HL-60 (cell line): ENCODE measurements at regions not wholly inside any gene's neighbourhood (a gene's known extent, or its start where the extent isn't known, plus 50 kb on each side); places are given as distances from the start of the nearest gene placed in this dataset.

Source experiments
- CTCF ChIP-seq: IDR thresholded peaks from one replicate; pipeline ENCODE4 v1.5.1; 2011; ENCODE audit warnings: low read length, control low read depth, inconsistent platforms; ENCODE audit not compliant: insufficient read depth
- GABPA ChIP-seq: IDR thresholded peaks from 2 replicates; pipeline ENCODE4 v1.6.1; 2012; ENCODE audit warnings: low read depth
- POLR2AphosphoS5 ChIP-seq: IDR thresholded peaks from 2 replicates; pipeline ENCODE4 v1.6.1; 2012; ENCODE audit warnings: low read depth
- SPI1 ChIP-seq: IDR thresholded peaks from 2 replicates; pipeline ENCODE4 v1.6.1; 2012; ENCODE audit warnings: low read depth, mild to moderate bottlenecking, borderline replicate concordance
- TF ChIP-seq, protein P1 (sequence below): IDR thresholded peaks from 2 replicates; pipeline ENCODE4 v1.6.1; 2012; ENCODE audit warnings: low read depth; ENCODE audit not compliant: insufficient replicate concordance

DNA sequence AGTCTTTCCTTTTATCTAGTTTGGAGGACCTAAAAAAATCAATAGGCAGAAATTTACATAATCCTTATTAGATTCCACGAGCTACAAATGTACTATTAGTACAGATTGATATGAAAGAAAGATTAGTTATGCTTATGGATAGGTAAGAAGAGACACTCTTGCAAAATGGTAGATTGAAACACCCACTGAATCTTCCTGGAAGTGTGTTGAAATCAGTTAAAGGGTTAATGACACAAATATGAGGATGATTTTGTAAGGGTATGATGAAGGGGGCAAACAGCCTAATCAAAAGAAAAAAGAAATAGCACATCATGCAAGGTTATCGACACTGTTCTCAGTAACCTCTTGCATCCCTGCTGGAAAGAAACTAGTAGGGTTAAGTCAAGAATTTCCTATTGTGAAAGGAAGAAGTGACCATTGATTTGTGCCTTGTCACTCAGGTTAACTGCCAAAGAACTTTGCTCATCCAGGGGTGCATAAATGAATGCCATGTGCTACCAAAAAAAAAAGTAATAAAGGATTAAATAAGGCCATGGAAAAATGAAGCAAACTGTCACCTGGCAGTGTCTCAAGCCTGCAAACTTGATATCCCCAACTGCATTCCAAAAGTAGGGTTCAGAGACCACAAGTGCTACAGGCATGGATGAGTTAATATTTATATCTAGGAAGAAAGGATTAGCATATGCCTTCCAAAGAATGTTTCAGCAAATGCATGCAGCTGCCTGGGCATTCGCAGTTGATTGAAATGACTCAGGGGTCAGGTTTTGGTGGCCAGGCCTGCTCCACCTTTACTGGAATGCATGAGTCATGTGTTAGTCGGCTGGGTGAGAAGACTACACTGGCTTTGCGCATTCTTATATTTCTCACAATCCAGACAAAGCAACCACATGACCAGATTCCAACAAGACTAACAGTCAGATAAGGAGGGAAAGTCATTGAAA lies 78.3 kb upstream of the ATXN3L start:
- TF ChIP-seq, protein P1, sequence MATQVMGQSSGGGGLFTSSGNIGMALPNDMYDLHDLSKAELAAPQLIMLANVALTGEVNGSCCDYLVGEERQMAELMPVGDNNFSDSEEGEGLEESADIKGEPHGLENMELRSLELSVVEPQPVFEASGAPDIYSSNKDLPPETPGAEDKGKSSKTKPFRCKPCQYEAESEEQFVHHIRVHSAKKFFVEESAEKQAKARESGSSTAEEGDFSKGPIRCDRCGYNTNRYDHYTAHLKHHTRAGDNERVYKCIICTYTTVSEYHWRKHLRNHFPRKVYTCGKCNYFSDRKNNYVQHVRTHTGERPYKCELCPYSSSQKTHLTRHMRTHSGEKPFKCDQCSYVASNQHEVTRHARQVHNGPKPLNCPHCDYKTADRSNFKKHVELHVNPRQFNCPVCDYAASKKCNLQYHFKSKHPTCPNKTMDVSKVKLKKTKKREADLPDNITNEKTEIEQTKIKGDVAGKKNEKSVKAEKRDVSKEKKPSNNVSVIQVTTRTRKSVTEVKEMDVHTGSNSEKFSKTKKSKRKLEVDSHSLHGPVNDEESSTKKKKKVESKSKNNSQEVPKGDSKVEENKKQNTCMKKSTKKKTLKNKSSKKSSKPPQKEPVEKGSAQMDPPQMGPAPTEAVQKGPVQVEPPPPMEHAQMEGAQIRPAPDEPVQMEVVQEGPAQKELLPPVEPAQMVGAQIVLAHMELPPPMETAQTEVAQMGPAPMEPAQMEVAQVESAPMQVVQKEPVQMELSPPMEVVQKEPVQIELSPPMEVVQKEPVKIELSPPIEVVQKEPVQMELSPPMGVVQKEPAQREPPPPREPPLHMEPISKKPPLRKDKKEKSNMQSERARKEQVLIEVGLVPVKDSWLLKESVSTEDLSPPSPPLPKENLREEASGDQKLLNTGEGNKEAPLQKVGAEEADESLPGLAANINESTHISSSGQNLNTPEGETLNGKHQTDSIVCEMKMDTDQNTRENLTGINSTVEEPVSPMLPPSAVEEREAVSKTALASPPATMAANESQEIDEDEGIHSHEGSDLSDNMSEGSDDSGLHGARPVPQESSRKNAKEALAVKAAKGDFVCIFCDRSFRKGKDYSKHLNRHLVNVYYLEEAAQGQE, result no peak
- no peak for TF ChIP-seq CTCF
- no peak for TF ChIP-seq POLR2AphosphoS5
- TF ChIP-seq GABPA, result no peak
- no peak for TF ChIP-seq SPI1
